Amniotic epithelial cell (primary cell): ENCODE measurements at regions not wholly inside any gene's neighbourhood (a gene's known extent, or its start where the extent isn't known, plus 50 kb on each side); places are given as distances from the start of the nearest gene placed in this dataset.
"Not testable (repeated sequence)": the region's sequence is repeated elsewhere in the genome, so short reads cannot be mapped to it uniquely, and the experiment has no call there.

ENCODE experiments used
- DNase-seq: peaks from one replicate; pipeline ENCODE4 v3.0.0-alpha.2; 2010; ENCODE audit warnings: low read depth

- DNase-seq: no peak
Measured at GRCh38 chr4:72677265-72677664, 108.2 kb upstream of the ADAMTS3 start.

- DNase-seq: no peak
Measured at GRCh38 chr4:72671980-72672379, 103.0 kb upstream of the ADAMTS3 start.

DNA sequence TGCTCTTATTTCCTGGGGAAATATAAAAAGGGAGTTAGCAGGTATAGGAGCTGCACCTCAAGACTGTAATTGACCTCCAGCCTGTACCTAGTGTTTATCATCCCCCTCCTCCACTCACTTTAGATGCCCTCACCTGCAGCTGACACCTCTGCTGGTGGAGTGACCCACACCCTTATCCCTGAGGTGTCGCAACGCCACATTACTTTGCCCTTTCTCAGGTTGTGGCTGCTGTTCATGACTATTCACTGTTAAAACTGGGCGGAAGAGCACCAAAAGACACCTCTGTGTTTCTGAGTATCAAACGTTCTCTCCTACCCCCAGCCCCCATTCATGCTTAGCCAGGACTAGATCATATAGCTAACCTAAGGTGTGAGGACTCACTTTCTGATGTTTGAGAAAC, 101.5 kb upstream of the ADAMTS3 start:
- DNase-seq: no peak

- no peak for DNase-seq
Measured at GRCh38 chr4:72666910-72667309, 97.9 kb upstream of the ADAMTS3 start.

DNA sequence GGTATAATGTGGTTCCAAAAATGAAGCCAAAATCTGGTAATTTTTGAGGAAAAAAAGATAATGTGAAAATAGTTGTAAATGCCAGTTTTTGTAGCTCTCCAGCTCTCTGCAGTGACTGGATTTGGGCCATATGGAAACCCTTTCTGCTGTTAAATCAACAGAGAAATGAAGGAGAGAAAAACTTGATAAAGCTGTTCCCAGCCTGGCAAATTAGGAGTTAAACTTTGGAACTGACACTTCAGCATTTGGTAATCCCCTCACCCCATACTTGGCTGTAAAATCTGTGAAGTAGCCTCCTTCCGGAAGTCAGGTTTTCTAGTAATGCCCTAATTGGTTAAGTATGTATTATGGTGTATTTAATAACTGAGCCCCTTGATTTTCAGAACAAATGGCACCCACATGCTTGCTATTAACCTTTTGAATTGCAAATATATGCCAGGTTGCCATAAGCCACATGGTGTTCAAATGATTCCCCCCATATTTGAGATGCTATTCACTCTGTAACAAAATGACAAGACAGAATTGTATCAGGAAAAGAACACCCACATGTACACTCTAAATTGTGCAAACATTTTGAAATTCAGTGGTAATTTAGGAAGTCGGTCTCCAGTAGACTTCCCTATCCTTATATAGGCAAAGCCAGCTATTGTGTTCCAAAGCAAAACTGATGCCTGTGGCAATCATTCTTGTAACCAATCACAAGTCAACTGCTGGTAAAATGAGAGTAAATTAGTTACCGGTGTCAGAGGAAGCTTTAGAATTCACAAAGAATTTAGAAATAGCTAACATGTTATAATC, 96.3 kb upstream of the ADAMTS3 start:
- no peak for DNase-seq

DNA sequence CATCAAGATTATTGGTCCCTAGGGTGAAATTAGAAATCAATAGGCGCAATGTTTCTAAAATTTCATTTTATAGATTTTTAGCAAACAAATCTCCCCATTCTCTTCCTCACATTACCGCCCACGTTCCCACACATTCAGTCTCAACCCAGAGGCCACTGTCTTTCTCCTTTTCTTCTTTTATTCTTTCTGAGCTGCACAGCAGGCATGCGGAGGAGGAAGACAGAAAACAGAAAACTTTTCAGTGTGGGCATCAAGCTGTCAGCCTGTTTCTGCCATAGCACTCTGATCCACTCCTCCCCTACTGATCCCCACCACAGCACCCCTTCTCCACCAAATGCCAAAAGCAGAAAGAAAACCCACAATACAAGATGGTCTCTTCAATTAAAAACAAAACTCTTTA, 94.8 kb upstream of the ADAMTS3 start:
- DNase-seq: no peak

DNA sequence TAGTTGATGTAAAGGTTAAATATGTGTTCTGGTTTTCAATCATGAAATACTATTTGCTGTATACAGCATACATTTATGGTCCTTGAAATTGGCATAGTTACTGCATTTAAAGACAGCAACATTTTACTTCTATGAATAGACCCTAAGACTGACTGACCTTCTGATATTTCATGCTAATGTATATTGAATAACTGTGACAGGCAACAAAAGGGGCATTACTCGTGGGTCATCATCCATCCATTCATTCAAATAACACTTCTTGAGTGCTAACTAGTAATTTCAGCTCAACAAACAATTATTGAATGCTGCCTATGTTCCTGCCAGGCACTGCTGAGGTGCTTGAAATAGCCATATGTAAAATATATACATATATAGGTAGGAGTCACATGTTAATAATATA, 92.8 kb upstream of the ADAMTS3 start:
- DNase-seq: no peak

DNA sequence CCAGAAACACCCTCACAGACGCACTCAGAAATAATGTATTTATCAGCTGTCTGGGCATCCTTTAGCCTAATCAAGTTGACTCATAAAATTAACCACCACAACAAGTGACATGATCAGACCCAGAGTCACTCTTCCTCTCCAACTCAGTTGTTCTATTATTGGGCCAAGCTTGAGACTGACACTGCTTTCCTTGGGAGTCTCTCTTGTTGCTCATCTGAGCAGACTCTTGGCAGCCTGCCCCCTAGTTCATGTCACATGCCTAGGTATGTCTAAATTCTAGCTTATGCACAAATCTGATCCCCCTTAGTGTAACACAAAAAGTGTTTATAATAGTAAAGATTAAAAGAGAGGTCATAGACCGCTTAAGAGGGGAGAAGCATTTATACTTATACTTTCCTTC, 72.6 kb upstream of the ADAMTS3 start:
- peak; percentile 48 for DNase-seq

DNA sequence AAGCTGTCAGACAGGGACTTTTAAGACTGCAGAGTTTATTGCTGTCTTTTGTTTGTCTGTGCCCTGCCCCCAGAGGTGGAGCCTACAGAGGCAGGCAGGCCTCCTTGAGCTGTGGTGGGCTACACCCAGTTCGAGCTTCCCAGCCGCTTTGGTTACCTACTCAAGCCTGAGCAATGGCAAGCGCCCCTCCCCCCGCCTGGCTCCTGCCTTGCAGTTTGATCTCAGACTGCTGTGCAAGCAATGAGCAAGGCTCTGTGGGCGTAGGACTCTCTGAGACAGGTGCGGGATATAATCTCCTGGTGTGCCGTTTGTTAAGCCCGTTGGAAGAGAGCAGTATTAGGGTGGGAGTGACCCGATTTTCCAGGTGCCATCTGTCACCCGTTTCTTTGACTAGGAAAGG, 67.8 kb upstream of the ADAMTS3 start:
- DNase-seq: not testable (repeated sequence)

DNA sequence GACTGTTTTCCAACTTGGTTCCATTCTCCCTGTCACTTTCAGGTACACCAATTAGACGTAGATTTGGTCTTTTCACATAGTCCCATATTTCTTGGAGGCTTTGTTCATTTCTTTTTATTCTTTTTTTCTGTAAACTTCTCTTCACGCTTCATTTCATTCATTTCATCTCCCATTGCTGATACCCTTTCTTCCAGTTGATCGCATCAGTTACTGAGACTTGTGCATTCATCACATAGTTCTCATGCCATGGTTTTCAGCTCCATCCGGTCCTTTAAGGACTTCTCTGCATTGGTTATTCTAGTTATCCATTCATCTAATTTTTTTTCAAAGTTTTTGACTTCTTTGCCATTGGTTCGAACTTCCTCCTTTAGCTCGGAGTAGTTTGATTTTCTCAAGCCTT, 66.9 kb upstream of the ADAMTS3 start:
- not testable (repeated sequence) for DNase-seq

DNA sequence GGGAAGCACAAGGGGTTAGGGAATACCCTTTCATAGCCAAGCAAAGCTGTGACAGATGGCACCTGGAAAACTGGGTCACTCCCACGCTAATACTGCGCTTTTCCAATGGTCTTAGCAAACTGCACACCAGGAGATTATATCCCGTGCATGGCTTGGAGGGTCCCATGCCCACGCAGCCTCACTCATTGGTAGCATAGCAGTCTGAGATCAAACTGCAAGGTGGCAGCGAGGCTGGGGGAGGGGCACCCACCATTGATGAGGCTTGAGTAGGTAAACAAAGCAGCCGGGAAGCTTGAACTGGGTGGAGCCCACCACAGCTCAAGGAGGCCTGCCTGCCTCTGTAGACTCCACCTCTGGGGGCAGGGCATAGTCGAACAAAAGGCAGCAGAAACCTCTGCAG, 63.2 kb upstream of the ADAMTS3 start:
- not testable (repeated sequence) for DNase-seq

DNA sequence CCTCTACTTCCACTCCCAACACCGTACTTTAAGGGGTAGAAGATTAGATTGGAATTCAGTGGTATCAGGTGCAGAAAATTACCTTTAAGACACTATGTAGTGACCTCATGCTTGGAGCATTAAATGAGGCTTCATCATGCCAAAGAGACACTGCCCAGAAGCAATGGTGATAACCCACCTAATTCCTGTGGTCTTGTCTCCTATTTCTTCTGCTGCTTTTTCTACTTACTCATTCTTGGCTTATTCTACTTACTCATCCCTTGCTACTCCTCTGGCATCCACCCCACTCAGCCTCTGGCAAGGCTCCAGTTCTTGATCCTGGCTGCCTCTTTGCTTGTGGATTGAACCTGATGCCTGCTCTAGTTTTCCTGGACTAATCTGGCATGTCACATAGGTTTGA, 62.3 kb upstream of the ADAMTS3 start:
- peak; percentile 98 for DNase-seq

GRCh38 chr4:72629540-72629939, 60.5 kb upstream of the ADAMTS3 start:
- DNase-seq: peak; percentile 77

GRCh38 chr4:72627723-72628122, 58.7 kb upstream of the ADAMTS3 start:
- DNase-seq: no peak
